Activated CD8-positive, alpha-beta memory T cell treated with anti-CD3 and anti-CD28 coated beads, Interleukin-2, amount 10 ng/mL, durations not matched to agents 7 days and 5 days (primary cell): ENCODE measurements at regions not wholly inside any gene's neighbourhood (a gene's known extent, or its start where the extent isn't known, plus 50 kb on each side); places are given as distances from the start of the nearest gene placed in this dataset.

Experiments
- ATAC-seq: fragments of 150-1000 bp; cut with Tn5 transposase; one replicate; pipeline ENCODE4 v1.10.0; 2021; ENCODE audit warnings: moderate library complexity
- CTCF ChIA-PET: fragments of 350-600 bp; sonication (Branson Sonifier 250); formaldehyde crosslinking; loops from one replicate; lab custom pipeline; 2021; ENCODE audit warnings: antibody characterized with exemption; lab: Charles Lee
- DNase-seq: peaks from one replicate; pipeline ENCODE4 v3.0.0-alpha.2; 2020
- H3K27ac Mint-ChIP-seq: one replicate; pipeline ENCODE4 v1.8.0; 2021; ENCODE audit warnings: mild to moderate bottlenecking, mixed read lengths
- H3K27me3 Mint-ChIP-seq: one replicate; pipeline ENCODE4 v1.8.0; 2021; ENCODE audit warnings: mixed read lengths
- H3K36me3 Mint-ChIP-seq: one replicate; pipeline ENCODE4 v1.8.0; 2021; ENCODE audit warnings: mild to moderate bottlenecking, mixed read lengths
- H3K4me1 Mint-ChIP-seq: one replicate; pipeline ENCODE4 v1.8.0; 2021; ENCODE audit warnings: mixed read lengths
- H3K4me3 Mint-ChIP-seq: one replicate; pipeline ENCODE4 v1.8.0; 2021; ENCODE audit warnings: mild to moderate bottlenecking, moderate library complexity, mixed read lengths
- H3K9me3 Mint-ChIP-seq: one replicate; pipeline ENCODE4 v1.8.0; 2022; ENCODE audit warnings: low read depth, mixed read lengths

DNA sequence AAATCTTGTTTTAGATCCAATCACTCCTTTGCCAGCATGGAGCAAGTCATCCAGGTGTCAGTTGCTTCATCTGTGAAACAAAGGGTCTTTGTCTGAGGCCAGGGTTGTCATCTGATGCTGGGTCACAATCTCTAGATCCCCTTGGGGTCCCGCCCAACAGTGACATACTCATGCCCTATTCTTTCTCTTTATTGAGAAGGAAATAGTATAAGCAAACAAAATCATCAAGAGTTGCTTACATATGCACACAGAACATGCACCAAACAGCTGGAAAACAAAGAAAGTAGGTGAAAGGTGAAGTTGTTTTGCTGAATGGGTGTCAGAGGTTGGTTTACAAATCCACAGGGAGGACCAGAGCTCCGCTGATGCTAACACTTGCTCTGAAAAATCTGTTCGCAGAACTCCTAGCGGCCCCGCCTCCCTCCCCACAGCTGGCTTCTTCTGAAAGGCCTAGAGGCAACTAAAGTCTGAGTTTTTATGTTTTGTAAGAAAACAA lies 106.1 kb upstream of the SLC44A1 start:
- Mint-ChIP-seq H3K9me3 (no peaks in the 10 kb centered on the region), H3K27ac (no peak overlapping the region), H3K27me3 (peaks cover 11% of the 10 kb centered on the region), H3K4me1 (no peaks in the 10 kb centered on the region), H3K36me3 (no peaks in the 10 kb centered on the region), H3K4me3 (no peak overlapping the region)
- DNase-seq = no peak
- CTCF ChIA-PET = interaction anchor here (1.4 kb wide), 1 partner anchor 10 kb away, joined by 6 read pairs; no protein-coding TSS in a partner anchor
- ATAC-seq = no peak

DNA sequence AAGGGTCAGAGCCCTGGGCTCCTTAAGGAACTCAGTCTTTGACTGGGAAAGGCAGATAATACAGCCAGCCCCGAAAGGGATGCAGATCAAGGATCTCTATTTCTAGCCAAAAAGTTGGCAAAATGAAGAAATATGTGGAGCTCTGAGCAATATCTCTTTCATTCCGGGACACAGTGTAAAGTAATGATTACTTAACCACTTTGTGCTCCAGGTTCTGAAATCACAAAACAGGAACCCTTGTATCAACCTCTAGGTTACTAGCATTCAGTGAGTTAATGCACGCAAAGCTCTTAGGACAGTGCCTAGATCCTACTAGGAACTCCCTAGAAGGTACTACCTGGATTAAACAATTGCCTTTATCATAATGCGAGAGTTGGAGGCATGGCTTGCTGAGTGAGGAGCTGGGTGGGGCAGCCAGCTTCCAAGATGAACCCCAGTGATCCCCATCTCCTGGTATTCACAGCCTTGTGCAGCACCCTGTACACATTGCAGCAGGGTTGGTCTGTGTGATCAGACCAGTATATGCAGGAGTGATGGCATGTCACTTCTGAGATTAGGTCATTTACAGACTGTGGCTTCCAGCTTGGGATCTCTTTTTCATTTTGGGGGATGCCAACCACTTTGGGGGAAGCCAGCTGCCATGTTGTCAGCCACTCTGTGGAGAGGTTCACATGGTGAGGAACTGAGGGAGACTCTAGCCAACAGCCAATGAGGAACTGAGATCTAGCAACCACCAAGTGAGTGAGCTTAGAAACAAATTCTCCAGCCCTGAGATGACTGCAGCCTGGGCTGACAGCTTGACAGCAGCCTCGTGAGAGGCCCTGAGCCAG lies 103.1 kb upstream of the SLC44A1 start:
- Mint-ChIP-seq H3K4me3 (no peak overlapping the region), H3K27ac (no peak overlapping the region), H3K27me3 (peaks cover 16% of the 10 kb centered on the region), H3K4me1 (no peaks in the 10 kb centered on the region), H3K9me3 (no peaks in the 10 kb centered on the region), H3K36me3 (no peaks in the 10 kb centered on the region)
- no peak for DNase-seq
- CTCF ChIA-PET = interaction anchor here (1.2 kb wide), 1 partner anchor 10 kb away, joined by 4 read pairs; no protein-coding TSS in a partner anchor
- ATAC-seq = no peak

- Mint-ChIP-seq H3K9me3 (no peaks in the 10 kb centered on the region), H3K36me3 (no peaks in the 10 kb centered on the region), H3K27me3 (peaks cover 16% of the 10 kb centered on the region), H3K4me1 (no peaks in the 10 kb centered on the region), H3K4me3 (no peak overlapping the region), H3K27ac (no peak overlapping the region)
- ATAC-seq = no peak
- DNase-seq = no peak
- CTCF ChIA-PET = no interaction called here
These were observed 102.5 kb upstream of the SLC44A1 start for GRCh38 chr9:105141976-105142250.

DNA sequence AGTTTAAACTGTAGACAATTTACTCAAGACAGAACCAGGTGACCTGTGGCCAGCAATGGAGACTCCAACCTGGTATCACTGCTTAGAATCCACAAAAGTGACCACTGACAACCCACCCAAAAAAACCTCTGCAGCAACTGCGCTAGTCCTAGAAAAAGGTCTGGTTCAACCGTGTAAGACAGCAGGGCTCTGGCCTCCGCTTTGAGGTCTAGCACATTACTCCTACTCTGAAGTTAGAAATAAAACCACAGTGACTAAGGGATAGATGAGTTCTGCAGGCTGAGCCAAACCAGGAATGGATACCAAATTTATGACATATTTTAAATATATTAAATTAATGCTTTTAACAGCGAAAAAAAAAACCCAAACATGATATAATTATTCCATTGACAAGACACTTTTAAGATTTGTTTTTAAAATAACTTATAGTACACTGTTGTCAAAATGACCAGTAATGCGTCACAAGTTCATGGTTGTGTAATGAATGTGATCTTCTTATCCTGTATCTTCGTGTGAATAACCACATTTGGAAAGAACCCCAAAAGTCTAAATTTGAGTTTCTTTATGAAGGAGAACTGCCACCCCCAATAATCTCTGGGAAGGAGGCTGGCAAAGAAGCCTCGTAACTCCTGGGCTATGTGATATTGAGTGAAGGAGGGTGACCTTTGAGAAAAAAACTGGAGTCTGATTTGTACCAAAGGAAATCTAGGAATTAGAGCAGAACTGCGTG lies 101.9 kb upstream of the SLC44A1 start:
- H3K4me1 Mint-ChIP-seq = no peaks in the 10 kb centered on the region
- CTCF ChIA-PET = interaction anchor here (2.3 kb wide), 1 partner anchor 13 kb away, joined by 7 read pairs; no protein-coding TSS in a partner anchor
- no peak for DNase-seq
- H3K4me3 Mint-ChIP-seq = no peak overlapping the region
- no peak for ATAC-seq
- H3K36me3 Mint-ChIP-seq = no peaks in the 10 kb centered on the region
- H3K9me3 Mint-ChIP-seq = no peaks in the 10 kb centered on the region
- no peak overlapping the region for H3K27ac Mint-ChIP-seq
- H3K27me3 Mint-ChIP-seq = peaks cover 16% of the 10 kb centered on the region

- no peaks in the 10 kb centered on the region for H3K36me3 Mint-ChIP-seq
- no peak for DNase-seq
- H3K4me1 Mint-ChIP-seq = no peaks in the 10 kb centered on the region
- CTCF ChIA-PET = interaction anchor here (2.3 kb wide), 1 partner anchor 13 kb away, joined by 7 read pairs; no protein-coding TSS in a partner anchor
- H3K4me3 Mint-ChIP-seq = no peak overlapping the region
- H3K9me3 Mint-ChIP-seq = no peaks in the 10 kb centered on the region
- H3K27ac Mint-ChIP-seq = no peak overlapping the region
- ATAC-seq = no peak
- H3K27me3 Mint-ChIP-seq = peaks cover 16% of the 10 kb centered on the region
These were observed 101.4 kb upstream of the SLC44A1 start for GRCh38 chr9:105143136-105143430.

DNA sequence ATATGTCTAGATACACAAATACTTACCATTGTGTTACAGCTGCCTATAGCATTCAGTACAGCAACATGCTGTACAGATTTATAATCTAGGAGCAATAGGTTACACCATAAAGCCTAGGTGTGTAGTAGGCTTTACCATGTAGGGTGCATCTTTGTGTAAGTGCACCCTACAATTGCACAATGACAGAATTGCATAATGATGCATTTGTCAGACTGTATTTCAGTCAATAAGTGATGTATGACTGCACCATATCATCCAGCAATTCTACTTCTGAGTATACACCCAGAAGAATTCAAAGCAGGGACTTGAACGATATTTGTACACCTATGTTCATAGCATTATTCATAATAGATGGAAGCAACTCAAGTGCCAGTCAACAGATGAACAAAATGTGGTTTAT lies 100.4 kb upstream of the SLC44A1 start:
- Mint-ChIP-seq H3K4me1 (no peaks in the 10 kb centered on the region), H3K9me3 (no peaks in the 10 kb centered on the region), H3K27ac (no peak overlapping the region), H3K36me3 (no peaks in the 10 kb centered on the region), H3K4me3 (no peak overlapping the region), H3K27me3 (peaks cover 16% of the 10 kb centered on the region)
- CTCF ChIA-PET = interaction anchor here (2.3 kb wide), 1 partner anchor 12 kb away, joined by 7 read pairs; no protein-coding TSS in a partner anchor
- DNase-seq = no peak
- ATAC-seq = no peak

DNA sequence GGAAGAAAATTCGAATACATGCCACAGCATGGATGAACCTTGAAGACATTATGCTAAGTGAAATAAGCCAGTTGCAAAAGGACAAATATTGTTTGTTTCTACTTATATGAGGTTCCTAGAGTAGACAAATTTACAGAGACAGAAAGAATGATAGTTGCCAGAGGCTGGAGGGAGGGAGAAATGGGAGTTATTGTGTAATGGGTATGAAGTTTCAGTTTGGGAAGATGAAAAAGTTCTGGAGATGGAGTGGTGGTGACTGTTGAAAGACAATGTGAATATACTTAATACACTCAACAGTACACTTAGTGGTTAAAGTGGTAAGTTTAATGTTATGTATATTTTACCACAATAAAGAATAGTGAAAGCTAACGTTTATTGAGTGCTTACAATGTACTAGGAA lies 99.6 kb upstream of the SLC44A1 start:
- Mint-ChIP-seq H3K27ac (no peak overlapping the region), H3K9me3 (no peaks in the 10 kb centered on the region)

DNA sequence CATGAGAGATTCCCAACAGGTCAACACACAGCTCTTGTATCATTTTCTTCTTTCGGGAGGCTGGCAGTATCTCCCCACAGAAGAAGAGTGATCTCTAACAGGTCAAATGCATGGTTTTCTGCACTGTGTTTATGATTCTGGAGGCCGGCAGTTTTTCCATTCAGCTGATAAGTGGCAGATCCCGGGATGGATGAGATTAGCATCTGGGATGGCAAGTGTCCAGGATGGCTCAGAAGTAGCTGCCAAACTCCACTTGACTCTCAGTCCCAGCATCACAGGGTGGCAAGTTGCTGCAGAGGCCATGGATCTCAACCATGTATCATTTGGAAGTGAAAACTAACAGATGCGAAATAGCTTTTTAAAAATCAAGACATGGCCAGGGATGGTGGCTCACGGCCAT lies 97.8 kb upstream of the SLC44A1 start:
- CTCF ChIA-PET = no interaction called here
- DNase-seq (no peak), ATAC-seq (no peak)
- Mint-ChIP-seq H3K4me3 (no peak overlapping the region), H3K4me1 (no peaks in the 10 kb centered on the region), H3K9me3 (no peaks in the 10 kb centered on the region), H3K27ac (no peak overlapping the region), H3K36me3 (no peaks in the 10 kb centered on the region), H3K27me3 (peaks cover 7% of the 10 kb centered on the region)

More for the DNA sequence above, 99.6 kb upstream of the SLC44A1 start:
- Mint-ChIP-seq H3K27me3 (peaks cover 13% of the 10 kb centered on the region), H3K4me1 (no peaks in the 10 kb centered on the region), H3K4me3 (no peak overlapping the region), H3K36me3 (no peaks in the 10 kb centered on the region)
- CTCF ChIA-PET = interaction anchor here (2.3 kb wide), 1 partner anchor 11 kb away, joined by 7 read pairs; no protein-coding TSS in a partner anchor
- no peak for DNase-seq
- ATAC-seq = no peak

DNA sequence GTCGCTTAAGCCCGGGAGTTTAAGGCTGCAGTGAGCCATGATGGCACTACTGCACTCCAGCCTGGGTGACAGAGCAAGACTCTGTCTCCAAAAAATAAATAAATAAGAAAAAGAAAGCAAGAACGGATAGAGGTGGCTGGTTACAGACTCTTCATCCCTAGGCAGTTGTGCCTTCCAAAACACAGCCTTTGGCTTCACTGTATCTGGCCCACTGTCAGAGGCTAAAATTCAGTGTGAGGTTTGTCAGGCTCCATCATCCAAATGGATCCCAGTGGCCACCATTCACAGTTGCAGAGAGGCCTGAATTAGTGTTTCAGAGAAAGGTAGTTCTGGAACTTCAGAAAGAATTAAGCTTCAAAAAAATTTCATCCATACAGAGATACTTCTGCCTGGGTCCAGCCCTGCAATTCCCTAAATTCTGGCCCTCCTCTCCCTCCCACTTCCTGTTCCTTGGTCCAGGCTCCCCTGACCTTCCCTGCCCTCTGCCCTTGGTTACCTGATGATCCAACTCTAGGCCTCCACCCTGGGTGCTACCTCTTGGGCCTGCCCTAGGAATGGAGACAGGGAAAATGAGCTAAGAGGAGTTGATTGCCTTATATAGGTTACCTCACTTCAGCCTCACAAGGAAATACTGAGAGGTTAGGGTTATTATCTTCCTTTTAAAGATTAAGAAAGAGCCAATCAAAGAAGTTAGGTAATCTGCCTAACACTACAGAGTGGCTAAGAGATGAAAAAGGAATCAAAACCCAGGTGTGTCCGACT lies 97.2 kb upstream of the SLC44A1 start:
- Mint-ChIP-seq H3K27ac (no peak overlapping the region), H3K4me1 (no peaks in the 10 kb centered on the region), H3K27me3 (peaks cover 7% of the 10 kb centered on the region), H3K4me3 (no peak overlapping the region), H3K36me3 (no peaks in the 10 kb centered on the region), H3K9me3 (no peaks in the 10 kb centered on the region)
- CTCF ChIA-PET = interaction anchor here (0.5 to 1.1 kb wide), 2 partner anchors 9 to 102 kb away, joined by 4 to 6 read pairs; no protein-coding TSS in a partner anchor
- no peak for DNase-seq
- ATAC-seq = no peak

- no peak overlapping the region for H3K27ac Mint-ChIP-seq
- no peaks in the 10 kb centered on the region for H3K4me1 Mint-ChIP-seq
- no peaks in the 10 kb centered on the region for H3K9me3 Mint-ChIP-seq
- peaks cover 5% of the 10 kb centered on the region for H3K27me3 Mint-ChIP-seq
- H3K36me3 Mint-ChIP-seq = no peaks in the 10 kb centered on the region
- no peak for ATAC-seq
- DNase-seq = no peak
- CTCF ChIA-PET = interaction anchor here (1.1 to 1.5 kb wide), 4 partner anchors 10 to 285 kb away, joined by 3 to 6 read pairs (median 4); no protein-coding TSS in a partner anchor
- H3K4me3 Mint-ChIP-seq = no peak overlapping the region
These were observed 96.0 kb upstream of the SLC44A1 start for GRCh38 chr9:105148328-105149006.

DNA sequence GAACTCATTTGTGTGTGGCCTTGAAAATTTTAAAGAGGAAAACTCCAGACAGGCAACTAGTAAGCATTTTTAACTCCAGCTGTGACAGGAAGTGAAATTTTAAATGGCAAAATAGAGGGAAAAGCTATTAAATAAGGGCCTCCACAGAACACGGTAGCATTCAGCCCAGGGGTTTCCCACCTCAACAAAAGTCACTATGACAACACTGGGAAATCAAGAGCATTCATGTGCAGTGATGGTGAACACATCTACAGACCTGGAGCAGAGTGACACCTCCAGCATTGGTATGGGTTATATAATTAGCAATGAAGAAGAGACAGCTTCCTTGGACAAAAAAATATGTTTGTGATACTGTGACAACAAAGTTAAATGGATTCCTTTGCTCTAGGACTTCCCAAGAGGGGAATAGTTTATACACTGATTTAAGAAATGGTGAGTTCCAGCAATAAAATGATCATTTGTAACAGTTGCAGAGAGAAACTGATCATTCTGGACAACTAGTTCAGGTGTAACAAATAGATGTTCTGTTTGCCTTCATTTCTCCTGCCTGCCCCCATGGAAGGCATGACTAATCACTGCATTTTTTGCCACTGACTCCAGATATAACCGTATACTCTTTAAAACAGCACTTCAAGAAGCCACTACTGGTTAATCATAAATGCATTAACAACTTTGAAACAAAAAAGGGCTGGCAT lies 93.3 kb upstream of the SLC44A1 start:
- peaks cover 2% of the 10 kb centered on the region for H3K27me3 Mint-ChIP-seq
- no peak overlapping the region for H3K27ac Mint-ChIP-seq
- CTCF ChIA-PET = interaction anchor here (1.0 to 1.2 kb wide), 2 partner anchors 10 to 288 kb away, joined by 4 read pairs; no protein-coding TSS in a partner anchor
- ATAC-seq = no peak
- no peak overlapping the region for H3K4me3 Mint-ChIP-seq
- no peaks in the 10 kb centered on the region for H3K9me3 Mint-ChIP-seq
- H3K36me3 Mint-ChIP-seq = no peaks in the 10 kb centered on the region
- H3K4me1 Mint-ChIP-seq = no peaks in the 10 kb centered on the region
- DNase-seq = no peak

- H3K4me1 Mint-ChIP-seq = no peaks in the 10 kb centered on the region
- H3K9me3 Mint-ChIP-seq = no peaks in the 10 kb centered on the region
- DNase-seq (no peak), ATAC-seq (no peak)
- CTCF ChIA-PET = interaction anchor here (1.0 kb wide), 1 partner anchor 11 kb away, joined by 4 read pairs; no protein-coding TSS in a partner anchor
- H3K27me3 Mint-ChIP-seq = no peaks in the 10 kb centered on the region
- H3K27ac Mint-ChIP-seq = no peak overlapping the region
- no peaks in the 10 kb centered on the region for H3K36me3 Mint-ChIP-seq
- no peak overlapping the region for H3K4me3 Mint-ChIP-seq
These were observed 92.8 kb upstream of the SLC44A1 start for GRCh38 chr9:105151686-105151995.
